ENCODE measurements at regions not wholly inside any gene's neighbourhood (a gene's known extent, or its start where the extent isn't known, plus 50 kb on each side); places are given as distances from the start of the nearest gene placed in this dataset.

- no peak overlapping the region for H2BK15ac ChIP-seq (ENCODE audit: low read length)
- H3K4me1 ChIP-seq (ENCODE audit: control insufficient read depth in 2 of 2, insufficient read depth in 1 of 2, low read depth in 1 of 2, low read length in 2 of 2), result peaks cover 0 to 2% of the 10 kb centered on the region in 2 donors
- no peak overlapping the region for H4K8ac ChIP-seq (ENCODE audit: low read depth, low read length)
- H3K23ac ChIP-seq (ENCODE audit: low read depth, low read length, poor library complexity), result no peak overlapping the region
- H4K91ac ChIP-seq (ENCODE audit: low read depth, low read length, poor library complexity), result no peak overlapping the region
- no peak overlapping the region for H2AFZ ChIP-seq (ENCODE audit: low read length)
- H3K36me3 ChIP-seq (replicated peaks in 1 of 2; ENCODE audit: control insufficient read depth in 2 of 2, insufficient read depth in 2 of 2, low read length in 2 of 2), result no peaks in the 10 kb centered on the region
- H3K27ac ChIP-seq (replicated peaks; ENCODE audit: low read length), result no peak overlapping the region
- H3K4me2 ChIP-seq (ENCODE audit: insufficient read depth, low read length, poor library complexity, severe bottlenecking), result no peak overlapping the region
- H3K27me3 ChIP-seq (ENCODE audit: control insufficient read depth in 3 of 3, insufficient read depth in 3 of 3, low read depth in 1 of 3, low read length in 3 of 3), result no peaks in the 10 kb centered on the region
- no peak overlapping the region for H2BK5ac ChIP-seq (ENCODE audit: low read length)
- H2BK12ac ChIP-seq (ENCODE audit: low read length), result no peak overlapping the region
- H3K4me3 ChIP-seq (ENCODE audit: low read length in 2 of 2), result no peak overlapping the region
- H3K9ac ChIP-seq (ENCODE audit: low read depth, low read length, poor library complexity), result no peak overlapping the region
- no peaks in the 10 kb centered on the region for H3K79me1 ChIP-seq (ENCODE audit: low read depth, low read length)
- no peak overlapping the region for H3K18ac ChIP-seq (ENCODE audit: low read length)
- no peak overlapping the region for H3K4ac ChIP-seq (ENCODE audit: low read length)
- no peak overlapping the region for H2BK120ac ChIP-seq (ENCODE audit: low read depth, low read length)
- H2AK5ac ChIP-seq (ENCODE audit: low read depth, low read length), result no peak overlapping the region
- no peak overlapping the region for H3K14ac ChIP-seq (ENCODE audit: low read length)
- DNase-seq (ENCODE audit: low spot score), result no peak
- H3K9me3 ChIP-seq (replicated peaks in 1 of 2; ENCODE audit: control insufficient read depth in 2 of 2, insufficient read depth in 1 of 2, low read depth in 1 of 2, low read length in 2 of 2), result no peaks in the 10 kb centered on the region
Observed at GRCh38 chr1:218686258-218686657, 341.1 kb downstream of the TGFB2 start.

DNA sequence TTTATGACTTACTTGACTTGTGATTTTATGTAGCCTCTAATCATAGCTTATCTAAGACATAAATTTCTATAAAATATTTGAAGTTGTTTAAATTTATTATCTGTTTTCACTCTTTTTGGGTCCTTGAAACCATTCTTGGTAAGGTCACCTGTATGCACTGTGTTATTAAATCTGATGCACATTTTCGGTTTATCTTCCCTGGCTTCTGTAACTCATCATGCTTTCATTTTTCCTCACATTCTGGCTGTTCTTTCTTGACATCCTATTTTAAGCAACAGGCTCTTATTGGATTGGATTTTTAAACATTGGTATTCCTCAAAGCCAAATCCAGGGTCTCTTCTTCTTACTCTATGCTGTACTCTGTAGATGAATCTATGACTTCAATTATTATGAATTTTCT lies 341.6 kb downstream of the TGFB2 start:
- H3K4ac ChIP-seq (ENCODE audit: low read length), result no peak overlapping the region
- no peak overlapping the region for H2AK5ac ChIP-seq (ENCODE audit: low read depth, low read length)
- H3K36me3 ChIP-seq (replicated peaks in 1 of 2; ENCODE audit: control insufficient read depth in 2 of 2, insufficient read depth in 2 of 2, low read length in 2 of 2), result no peaks in the 10 kb centered on the region
- H3K9ac ChIP-seq (ENCODE audit: low read depth, low read length, poor library complexity), result no peak overlapping the region
- no peak overlapping the region for H3K18ac ChIP-seq (ENCODE audit: low read length)
- WGBS, 2 donors (ENCODE audit: extremely low coverage in 2 of 2, insufficient read length in 2 of 2, insufficient replicate concordance in 1 of 2), result no CpG with 5 or more reads among the region's 1 CpG
- H3K4me1 ChIP-seq (ENCODE audit: control insufficient read depth in 2 of 2, insufficient read depth in 1 of 2, low read depth in 1 of 2, low read length in 2 of 2), result peaks cover 0 to 2% of the 10 kb centered on the region in 2 donors
- no peak overlapping the region for H4K91ac ChIP-seq (ENCODE audit: low read depth, low read length, poor library complexity)
- no peak overlapping the region for H2BK120ac ChIP-seq (ENCODE audit: low read depth, low read length)
- H2BK12ac ChIP-seq (ENCODE audit: low read length), result no peak overlapping the region
- no peak overlapping the region for H3K14ac ChIP-seq (ENCODE audit: low read length)
- H3K27ac ChIP-seq (replicated peaks; ENCODE audit: low read length), result no peak overlapping the region
- H3K27me3 ChIP-seq (ENCODE audit: control insufficient read depth in 3 of 3, insufficient read depth in 3 of 3, low read depth in 1 of 3, low read length in 3 of 3), result no peaks in the 10 kb centered on the region
- H3K4me3 ChIP-seq (ENCODE audit: low read length in 2 of 2), result no peak overlapping the region
- H4K8ac ChIP-seq (ENCODE audit: low read depth, low read length), result no peak overlapping the region
- H3K79me1 ChIP-seq (ENCODE audit: low read depth, low read length), result no peaks in the 10 kb centered on the region
- no peak overlapping the region for H2AFZ ChIP-seq (ENCODE audit: low read length)
- no peak overlapping the region for H3K4me2 ChIP-seq (ENCODE audit: insufficient read depth, low read length, poor library complexity, severe bottlenecking)
- no peak overlapping the region for H2BK15ac ChIP-seq (ENCODE audit: low read length)
- DNase-seq (ENCODE audit: low spot score), result no peak
- no peak overlapping the region for H3K23ac ChIP-seq (ENCODE audit: low read depth, low read length, poor library complexity)
- no peak overlapping the region for H2BK5ac ChIP-seq (ENCODE audit: low read length)
- H3K9me3 ChIP-seq (replicated peaks in 1 of 2; ENCODE audit: control insufficient read depth in 2 of 2, insufficient read depth in 1 of 2, low read depth in 1 of 2, low read length in 2 of 2), result no peaks in the 10 kb centered on the region

- Histone ChIP-seq H2BK5ac (ENCODE audit: low read length) (no peak overlapping the region), H3K4me1 (ENCODE audit: control insufficient read depth in 2 of 2, insufficient read depth in 1 of 2, low read depth in 1 of 2, low read length in 2 of 2) (peaks cover 6 to 7% of the 10 kb centered on the region in 2 donors), H3K23ac (ENCODE audit: low read depth, low read length, poor library complexity) (no peak overlapping the region), H3K18ac (ENCODE audit: low read length) (no peak overlapping the region), H3K4me2 (ENCODE audit: insufficient read depth, low read length, poor library complexity, severe bottlenecking) (no peak overlapping the region), H2AK5ac (ENCODE audit: low read depth, low read length) (no peak overlapping the region), H3K4me3 (ENCODE audit: low read length in 2 of 2) (no peak overlapping the region), H2AFZ (ENCODE audit: low read length) (no peak overlapping the region), H3K36me3 (replicated peaks in 1 of 2; ENCODE audit: control insufficient read depth in 2 of 2, insufficient read depth in 2 of 2, low read length in 2 of 2) (no peaks in the 10 kb centered on the region), H3K27me3 (ENCODE audit: control insufficient read depth in 3 of 3, insufficient read depth in 3 of 3, low read depth in 1 of 3, low read length in 3 of 3) (no peaks in the 10 kb centered on the region), H4K91ac (ENCODE audit: low read depth, low read length, poor library complexity) (no peak overlapping the region), H2BK12ac (ENCODE audit: low read length) (no peak overlapping the region), H2BK120ac (ENCODE audit: low read depth, low read length) (no peak overlapping the region), H3K14ac (ENCODE audit: low read length) (no peak overlapping the region), H4K8ac (ENCODE audit: low read depth, low read length) (no peak overlapping the region), H3K9me3 (replicated peaks in 1 of 2; ENCODE audit: control insufficient read depth in 2 of 2, insufficient read depth in 1 of 2, low read depth in 1 of 2, low read length in 2 of 2) (no peaks in the 10 kb centered on the region), H3K27ac (replicated peaks; ENCODE audit: low read length) (no peak overlapping the region), H3K4ac (ENCODE audit: low read length) (no peak overlapping the region), H3K9ac (ENCODE audit: low read depth, low read length, poor library complexity) (no peak overlapping the region), H2BK15ac (ENCODE audit: low read length) (no peak overlapping the region), H3K79me1 (ENCODE audit: low read depth, low read length) (no peaks in the 10 kb centered on the region)
- no CpG with 5 or more reads among the region's 2 CpGs for WGBS, 2 donors (ENCODE audit: extremely low coverage in 2 of 2, insufficient read length in 2 of 2, insufficient replicate concordance in 1 of 2)
- DNase-seq (ENCODE audit: low spot score), result no peak
Observed at GRCh38 chr1:218692808-218693207, 347.7 kb downstream of the TGFB2 start.

DNA sequence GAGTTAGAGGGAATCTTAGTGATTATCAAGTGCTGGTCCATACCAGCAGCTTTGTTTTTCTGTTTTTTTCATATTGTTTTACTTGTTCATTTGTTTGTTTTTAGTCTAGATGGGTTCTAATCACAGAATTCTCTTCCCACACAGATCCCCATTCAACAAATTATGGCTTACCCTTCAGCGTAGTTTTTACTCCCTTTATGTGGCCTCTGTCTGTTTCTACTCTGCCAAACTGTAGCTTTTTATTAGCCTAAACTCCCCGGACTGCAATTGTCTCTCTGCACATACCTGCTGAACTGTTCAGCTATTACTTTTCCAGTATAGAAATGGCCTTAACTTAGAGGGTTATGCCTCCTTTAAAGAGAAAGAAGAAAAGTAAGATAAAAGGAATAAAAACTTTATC lies 348.5 kb downstream of the TGFB2 start:
- no peak overlapping the region for H3K4me2 ChIP-seq (ENCODE audit: insufficient read depth, low read length, poor library complexity, severe bottlenecking)
- no peak overlapping the region for H2BK5ac ChIP-seq (ENCODE audit: low read length)
- H3K4me1 ChIP-seq (ENCODE audit: control insufficient read depth in 2 of 2, insufficient read depth in 1 of 2, low read depth in 1 of 2, low read length in 2 of 2), result peaks cover 6 to 7% of the 10 kb centered on the region in 2 donors
- H3K9ac ChIP-seq (ENCODE audit: low read depth, low read length, poor library complexity), result no peak overlapping the region
- no peak for DNase-seq (ENCODE audit: low spot score)
- H3K9me3 ChIP-seq (replicated peaks in 1 of 2; ENCODE audit: control insufficient read depth in 2 of 2, insufficient read depth in 1 of 2, low read depth in 1 of 2, low read length in 2 of 2), result no peaks in the 10 kb centered on the region
- H4K91ac ChIP-seq (ENCODE audit: low read depth, low read length, poor library complexity), result no peak overlapping the region
- no peak overlapping the region for H2AFZ ChIP-seq (ENCODE audit: low read length)
- no peak overlapping the region for H2BK15ac ChIP-seq (ENCODE audit: low read length)
- no peak overlapping the region for H2BK12ac ChIP-seq (ENCODE audit: low read length)
- no peak overlapping the region for H3K23ac ChIP-seq (ENCODE audit: low read depth, low read length, poor library complexity)
- no peaks in the 10 kb centered on the region for H3K79me1 ChIP-seq (ENCODE audit: low read depth, low read length)
- H2BK120ac ChIP-seq (ENCODE audit: low read depth, low read length), result no peak overlapping the region
- no peak overlapping the region for H3K14ac ChIP-seq (ENCODE audit: low read length)
- no peak overlapping the region for H3K4ac ChIP-seq (ENCODE audit: low read length)
- no peak overlapping the region for H3K18ac ChIP-seq (ENCODE audit: low read length)
- H4K8ac ChIP-seq (ENCODE audit: low read depth, low read length), result no peak overlapping the region
- WGBS, 2 donors (ENCODE audit: extremely low coverage in 2 of 2, insufficient read length in 2 of 2, insufficient replicate concordance in 1 of 2), result no CpG with 5 or more reads among the region's 2 CpGs
- no peak overlapping the region for H3K4me3 ChIP-seq (ENCODE audit: low read length in 2 of 2)
- no peak overlapping the region for H3K27ac ChIP-seq (replicated peaks; ENCODE audit: low read length)
- no peak overlapping the region for H2AK5ac ChIP-seq (ENCODE audit: low read depth, low read length)
- H3K36me3 ChIP-seq (replicated peaks in 1 of 2; ENCODE audit: control insufficient read depth in 2 of 2, insufficient read depth in 2 of 2, low read length in 2 of 2), result no peaks in the 10 kb centered on the region
- H3K27me3 ChIP-seq (ENCODE audit: control insufficient read depth in 3 of 3, insufficient read depth in 3 of 3, low read depth in 1 of 3, low read length in 3 of 3), result no peaks in the 10 kb centered on the region
